ENCODE measurements at regions not wholly inside any gene's neighbourhood (a gene's known extent, or its start where the extent isn't known, plus 50 kb on each side); places are given as distances from the start of the nearest gene placed in this dataset.

- 0% methylated on average over 4 of the region's 6 CpGs for WGBS (ENCODE audit: insufficient coverage)
- Histone ChIP-seq H3K27ac (ENCODE audit: low read depth, low read length) (peak overlapping the region; percentile 63), H3K9me3 (ENCODE audit: control insufficient read depth, insufficient read depth, low read length) (no peaks in the 10 kb centered on the region), H3K4me1 (ENCODE audit: control insufficient read depth, insufficient read depth, low read length) (peaks cover 29% of the 10 kb centered on the region), H3K27me3 (ENCODE audit: control insufficient read depth, insufficient read depth, low read length) (no peaks in the 10 kb centered on the region), H3K36me3 (ENCODE audit: control insufficient read depth, insufficient read depth, low read length) (no peaks in the 10 kb centered on the region), H3K4me3 (ENCODE audit: low read depth, low read length) (no peak overlapping the region)
- peak in 4 of 6 donors; percentile 83 to 98 (median 88) for DNase-seq (ENCODE audit: low read depth in 4 of 6, low spot score in 6 of 6)
Measured at GRCh38 chr1:234737967-234738314, 128.0 kb upstream of the IRF2BP2 start.

GRCh38 chr1:234735916-234736315, 125.9 kb upstream of the IRF2BP2 start:
- H3K9me3 ChIP-seq (ENCODE audit: control insufficient read depth, insufficient read depth, low read length) = no peaks in the 10 kb centered on the region
- H3K36me3 ChIP-seq (ENCODE audit: control insufficient read depth, insufficient read depth, low read length) = no peaks in the 10 kb centered on the region
- WGBS (ENCODE audit: insufficient coverage) = 83% methylated on average over 14 of the region's 14 CpGs
- no peak overlapping the region for H3K27ac ChIP-seq (ENCODE audit: low read depth, low read length)
- DNase-seq (ENCODE audit: low read depth in 4 of 6, low spot score in 6 of 6) = peak in 1 of 6 donors; percentile 73
- H3K4me1 ChIP-seq (ENCODE audit: control insufficient read depth, insufficient read depth, low read length) = peaks cover 35% of the 10 kb centered on the region
- H3K27me3 ChIP-seq (ENCODE audit: control insufficient read depth, insufficient read depth, low read length) = no peaks in the 10 kb centered on the region
- no peak overlapping the region for H3K4me3 ChIP-seq (ENCODE audit: low read depth, low read length)

- Histone ChIP-seq H3K4me3 (ENCODE audit: low read depth, low read length) (no peak overlapping the region), H3K4me1 (ENCODE audit: control insufficient read depth, insufficient read depth, low read length) (peaks cover 35% of the 10 kb centered on the region), H3K36me3 (ENCODE audit: control insufficient read depth, insufficient read depth, low read length) (no peaks in the 10 kb centered on the region), H3K27ac (ENCODE audit: low read depth, low read length) (no peak overlapping the region), H3K27me3 (ENCODE audit: control insufficient read depth, insufficient read depth, low read length) (no peaks in the 10 kb centered on the region), H3K9me3 (ENCODE audit: control insufficient read depth, insufficient read depth, low read length) (no peaks in the 10 kb centered on the region)
- peak in 2 of 6 donors; percentile 65 to 68 for DNase-seq (ENCODE audit: low read depth in 4 of 6, low spot score in 6 of 6)
- 77% methylated on average over 8 of the region's 14 CpGs for WGBS (ENCODE audit: insufficient coverage)
Measured at GRCh38 chr1:234735476-234735875, 125.5 kb upstream of the IRF2BP2 start.

GRCh38 chr1:234734869-234735268, 124.9 kb upstream of the IRF2BP2 start:
- 77% methylated on average over 9 of the region's 9 CpGs for WGBS (ENCODE audit: insufficient coverage)
- Histone ChIP-seq H3K36me3 (ENCODE audit: control insufficient read depth, insufficient read depth, low read length) (no peaks in the 10 kb centered on the region), H3K4me3 (ENCODE audit: low read depth, low read length) (no peak overlapping the region), H3K27ac (ENCODE audit: low read depth, low read length) (no peak overlapping the region), H3K4me1 (ENCODE audit: control insufficient read depth, insufficient read depth, low read length) (peaks cover 35% of the 10 kb centered on the region), H3K9me3 (ENCODE audit: control insufficient read depth, insufficient read depth, low read length) (no peaks in the 10 kb centered on the region), H3K27me3 (ENCODE audit: control insufficient read depth, insufficient read depth, low read length) (no peaks in the 10 kb centered on the region)
- no peak for DNase-seq (ENCODE audit: low read depth in 4 of 6, low spot score in 6 of 6)

GRCh38 chr1:234734412-234734835, 124.4 kb upstream of the IRF2BP2 start:
- no peaks in the 10 kb centered on the region for H3K36me3 ChIP-seq (ENCODE audit: control insufficient read depth, insufficient read depth, low read length)
- H3K27ac ChIP-seq (ENCODE audit: low read depth, low read length) = no peak overlapping the region
- WGBS (ENCODE audit: insufficient coverage) = 83% methylated on average over 13 of the region's 13 CpGs
- peaks cover 35% of the 10 kb centered on the region for H3K4me1 ChIP-seq (ENCODE audit: control insufficient read depth, insufficient read depth, low read length)
- no peak for DNase-seq (ENCODE audit: low read depth in 4 of 6, low spot score in 6 of 6)
- H3K9me3 ChIP-seq (ENCODE audit: control insufficient read depth, insufficient read depth, low read length) = no peaks in the 10 kb centered on the region
- H3K27me3 ChIP-seq (ENCODE audit: control insufficient read depth, insufficient read depth, low read length) = no peaks in the 10 kb centered on the region
- H3K4me3 ChIP-seq (ENCODE audit: low read depth, low read length) = no peak overlapping the region

- peaks cover 40% of the 10 kb centered on the region for H3K4me1 ChIP-seq (ENCODE audit: control insufficient read depth, insufficient read depth, low read length)
- no peak overlapping the region for H3K27ac ChIP-seq (ENCODE audit: low read depth, low read length)
- H3K27me3 ChIP-seq (ENCODE audit: control insufficient read depth, insufficient read depth, low read length) = no peaks in the 10 kb centered on the region
- 98% methylated on average over 4 of the region's 6 CpGs for WGBS (ENCODE audit: insufficient coverage)
- DNase-seq (ENCODE audit: low read depth in 4 of 6, low spot score in 6 of 6) = no peak
- H3K4me3 ChIP-seq (ENCODE audit: low read depth, low read length) = no peak overlapping the region
- no peaks in the 10 kb centered on the region for H3K36me3 ChIP-seq (ENCODE audit: control insufficient read depth, insufficient read depth, low read length)
- H3K9me3 ChIP-seq (ENCODE audit: control insufficient read depth, insufficient read depth, low read length) = no peaks in the 10 kb centered on the region
Measured at GRCh38 chr1:234733427-234733826, 123.4 kb upstream of the IRF2BP2 start.

GRCh38 chr1:234732671-234733390, 122.9 kb upstream of the IRF2BP2 start:
- H3K4me1 ChIP-seq (ENCODE audit: control insufficient read depth, insufficient read depth, low read length) = peaks cover 42% of the 10 kb centered on the region
- H3K36me3 ChIP-seq (ENCODE audit: control insufficient read depth, insufficient read depth, low read length) = no peaks in the 10 kb centered on the region
- WGBS (ENCODE audit: insufficient coverage) = 96% methylated on average over 14 of the region's 16 CpGs
- H3K27ac ChIP-seq (ENCODE audit: low read depth, low read length) = no peak overlapping the region
- H3K9me3 ChIP-seq (ENCODE audit: control insufficient read depth, insufficient read depth, low read length) = no peaks in the 10 kb centered on the region
- no peak overlapping the region for H3K4me3 ChIP-seq (ENCODE audit: low read depth, low read length)
- DNase-seq (ENCODE audit: low read depth in 4 of 6, low spot score in 6 of 6) = no peak
- no peaks in the 10 kb centered on the region for H3K27me3 ChIP-seq (ENCODE audit: control insufficient read depth, insufficient read depth, low read length)

- no peaks in the 10 kb centered on the region for H3K27me3 ChIP-seq (ENCODE audit: control insufficient read depth, insufficient read depth, low read length)
- H3K9me3 ChIP-seq (ENCODE audit: control insufficient read depth, insufficient read depth, low read length) = no peaks in the 10 kb centered on the region
- DNase-seq (ENCODE audit: low read depth in 4 of 6, low spot score in 6 of 6) = no peak
- no peak overlapping the region for H3K4me3 ChIP-seq (ENCODE audit: low read depth, low read length)
- H3K36me3 ChIP-seq (ENCODE audit: control insufficient read depth, insufficient read depth, low read length) = no peaks in the 10 kb centered on the region
- H3K27ac ChIP-seq (ENCODE audit: low read depth, low read length) = no peak overlapping the region
- WGBS (ENCODE audit: insufficient coverage) = over 99% methylated on average over 9 of the region's 9 CpGs
- H3K4me1 ChIP-seq (ENCODE audit: control insufficient read depth, insufficient read depth, low read length) = peaks cover 42% of the 10 kb centered on the region
Measured at GRCh38 chr1:234732260-234732659, 122.3 kb upstream of the IRF2BP2 start.

- WGBS (ENCODE audit: insufficient coverage) = 86% methylated on average over 7 of the region's 10 CpGs
- no peak overlapping the region for H3K4me3 ChIP-seq (ENCODE audit: low read depth, low read length)
- no peak overlapping the region for H3K27ac ChIP-seq (ENCODE audit: low read depth, low read length)
- no peaks in the 10 kb centered on the region for H3K36me3 ChIP-seq (ENCODE audit: control insufficient read depth, insufficient read depth, low read length)
- no peaks in the 10 kb centered on the region for H3K27me3 ChIP-seq (ENCODE audit: control insufficient read depth, insufficient read depth, low read length)
- no peak for DNase-seq (ENCODE audit: low read depth in 4 of 6, low spot score in 6 of 6)
- peaks cover 43% of the 10 kb centered on the region for H3K4me1 ChIP-seq (ENCODE audit: control insufficient read depth, insufficient read depth, low read length)
- no peaks in the 10 kb centered on the region for H3K9me3 ChIP-seq (ENCODE audit: control insufficient read depth, insufficient read depth, low read length)
Measured at GRCh38 chr1:234731569-234732085, 121.6 kb upstream of the IRF2BP2 start.

Measured in spinal cord (tissue), 9 donors.